OCI-LY7 (cell line): ENCODE measurements at regions not wholly inside any gene's neighbourhood (a gene's known extent, or its start where the extent isn't known, plus 50 kb on each side); places are given as distances from the start of the nearest gene placed in this dataset.

Source experiments
- EZH2phosphoT487 ChIP-seq: fragments of 200-600 bp; sonication (generic); IDR thresholded peaks from 2 replicates; pipeline ENCODE4 v1.6.1; 2018; ENCODE audit warnings: low read depth, borderline replicate concordance, mild to moderate bottlenecking, mixed run types, antibody characterized with exemption, low read length, moderate library complexity, mixed read lengths
- TF ChIP-seq, protein P1 (sequence below): fragments of 200-600 bp; sonication (generic); conservative IDR thresholded peaks from 2 replicates; pipeline ENCODE4 v1.5.1; 2014; ENCODE audit warnings: mild to moderate bottlenecking, antibody characterized with exemption, low read length, moderate library complexity, mixed read lengths

DNA sequence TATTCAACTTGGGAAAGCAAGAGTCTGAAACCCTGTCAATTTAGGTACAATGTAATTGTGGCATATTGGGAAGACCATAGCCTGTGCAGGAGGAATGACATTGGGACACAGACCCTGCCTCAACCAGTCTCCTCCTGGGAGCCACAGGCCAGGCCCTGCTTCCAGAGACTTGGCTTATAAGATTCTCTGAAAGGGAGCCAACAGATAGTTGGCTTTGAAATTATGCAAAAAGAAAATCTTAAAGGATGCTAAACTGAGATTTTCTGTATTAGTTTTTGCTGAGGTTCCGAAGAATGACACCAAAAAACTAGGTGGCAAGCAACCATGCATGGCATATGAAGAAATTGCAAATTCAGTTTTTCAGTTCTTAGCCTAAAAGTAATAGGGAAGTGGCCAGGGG, 76.4 kb upstream of the CYRIA start:
- TF ChIP-seq, protein P1, sequence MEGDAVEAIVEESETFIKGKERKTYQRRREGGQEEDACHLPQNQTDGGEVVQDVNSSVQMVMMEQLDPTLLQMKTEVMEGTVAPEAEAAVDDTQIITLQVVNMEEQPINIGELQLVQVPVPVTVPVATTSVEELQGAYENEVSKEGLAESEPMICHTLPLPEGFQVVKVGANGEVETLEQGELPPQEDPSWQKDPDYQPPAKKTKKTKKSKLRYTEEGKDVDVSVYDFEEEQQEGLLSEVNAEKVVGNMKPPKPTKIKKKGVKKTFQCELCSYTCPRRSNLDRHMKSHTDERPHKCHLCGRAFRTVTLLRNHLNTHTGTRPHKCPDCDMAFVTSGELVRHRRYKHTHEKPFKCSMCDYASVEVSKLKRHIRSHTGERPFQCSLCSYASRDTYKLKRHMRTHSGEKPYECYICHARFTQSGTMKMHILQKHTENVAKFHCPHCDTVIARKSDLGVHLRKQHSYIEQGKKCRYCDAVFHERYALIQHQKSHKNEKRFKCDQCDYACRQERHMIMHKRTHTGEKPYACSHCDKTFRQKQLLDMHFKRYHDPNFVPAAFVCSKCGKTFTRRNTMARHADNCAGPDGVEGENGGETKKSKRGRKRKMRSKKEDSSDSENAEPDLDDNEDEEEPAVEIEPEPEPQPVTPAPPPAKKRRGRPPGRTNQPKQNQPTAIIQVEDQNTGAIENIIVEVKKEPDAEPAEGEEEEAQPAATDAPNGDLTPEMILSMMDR, result no peak
- TF ChIP-seq EZH2phosphoT487, result no peak
